NOMO-1 treated with dmso at 0.1 percent for 144 hours (cell line): ENCODE measurements at regions not wholly inside any gene's neighbourhood (a gene's known extent, or its start where the extent isn't known, plus 50 kb on each side); places are given as distances from the start of the nearest gene placed in this dataset.

Source experiments
- DNase-seq: peaks from one replicate; lab custom pipeline; 2025; ENCODE audit not compliant: unreplicated experiment; lab: John Stamatoyannopoulos, UW

- no peak for DNase-seq
Measured at GRCh38 chr2:217749008-217749407, 253.8 kb downstream of the TNS1 start.

GRCh38 chr2:217746808-217747207 is 256.0 kb downstream of the TNS1 start:
- DNase-seq = no peak

- DNase-seq = no peak
Measured at GRCh38 chr2:217743966-217744761, 258.6 kb downstream of the TNS1 start.

GRCh38 chr2:217743407-217743806 is 259.4 kb downstream of the TNS1 start:
- DNase-seq = no peak

- peak; percentile 83 for DNase-seq
Measured at GRCh38 chr2:217742841-217743240, 260.0 kb downstream of the TNS1 start.

- no peak for DNase-seq
Measured at GRCh38 chr2:217742276-217742675, 260.5 kb downstream of the TNS1 start.

- DNase-seq = no peak
Measured at GRCh38 chr2:217741381-217741955, 261.3 kb downstream of the TNS1 start.

- DNase-seq = no peak
Measured at GRCh38 chr2:217740756-217741155, 262.0 kb downstream of the TNS1 start.

- no peak for DNase-seq
Measured at GRCh38 chr2:217740178-217740577, 262.6 kb downstream of the TNS1 start.

GRCh38 chr2:217739741-217740140 is 263.1 kb downstream of the TNS1 start:
- no peak for DNase-seq

GRCh38 chr2:217738061-217738460 is 264.7 kb downstream of the TNS1 start:
- DNase-seq = no peak

GRCh38 chr2:217736776-217737550 is 265.8 kb downstream of the TNS1 start:
- DNase-seq = no peak

- DNase-seq = no peak
Measured at GRCh38 chr2:217735899-217736298, 266.9 kb downstream of the TNS1 start.

GRCh38 chr2:217735034-217735433 is 267.8 kb downstream of the TNS1 start:
- no peak for DNase-seq

- no peak for DNase-seq
Measured at GRCh38 chr2:217733461-217733860, 269.3 kb downstream of the TNS1 start.

GRCh38 chr2:217732992-217733391 is 269.8 kb downstream of the TNS1 start:
- DNase-seq = no peak

GRCh38 chr2:217731805-217732204 is 271.0 kb downstream of the TNS1 start:
- DNase-seq = no peak

- no peak for DNase-seq
Measured at GRCh38 chr2:217729421-217730053, 273.3 kb downstream of the TNS1 start.

GRCh38 chr2:217727801-217728200 is 275.0 kb downstream of the TNS1 start:
- no peak for DNase-seq

- no peak for DNase-seq
Measured at GRCh38 chr2:217725409-217725808, 277.4 kb downstream of the TNS1 start.

- DNase-seq = no peak
Measured at GRCh38 chr2:217724471-217724870, 278.3 kb downstream of the TNS1 start.

GRCh38 chr2:217723981-217724380 is 278.8 kb downstream of the TNS1 start:
- DNase-seq = no peak
